ENCODE measurements at regions not wholly inside any gene's neighbourhood (a gene's known extent, or its start where the extent isn't known, plus 50 kb on each side); places are given as distances from the start of the nearest gene placed in this dataset.

DNA sequence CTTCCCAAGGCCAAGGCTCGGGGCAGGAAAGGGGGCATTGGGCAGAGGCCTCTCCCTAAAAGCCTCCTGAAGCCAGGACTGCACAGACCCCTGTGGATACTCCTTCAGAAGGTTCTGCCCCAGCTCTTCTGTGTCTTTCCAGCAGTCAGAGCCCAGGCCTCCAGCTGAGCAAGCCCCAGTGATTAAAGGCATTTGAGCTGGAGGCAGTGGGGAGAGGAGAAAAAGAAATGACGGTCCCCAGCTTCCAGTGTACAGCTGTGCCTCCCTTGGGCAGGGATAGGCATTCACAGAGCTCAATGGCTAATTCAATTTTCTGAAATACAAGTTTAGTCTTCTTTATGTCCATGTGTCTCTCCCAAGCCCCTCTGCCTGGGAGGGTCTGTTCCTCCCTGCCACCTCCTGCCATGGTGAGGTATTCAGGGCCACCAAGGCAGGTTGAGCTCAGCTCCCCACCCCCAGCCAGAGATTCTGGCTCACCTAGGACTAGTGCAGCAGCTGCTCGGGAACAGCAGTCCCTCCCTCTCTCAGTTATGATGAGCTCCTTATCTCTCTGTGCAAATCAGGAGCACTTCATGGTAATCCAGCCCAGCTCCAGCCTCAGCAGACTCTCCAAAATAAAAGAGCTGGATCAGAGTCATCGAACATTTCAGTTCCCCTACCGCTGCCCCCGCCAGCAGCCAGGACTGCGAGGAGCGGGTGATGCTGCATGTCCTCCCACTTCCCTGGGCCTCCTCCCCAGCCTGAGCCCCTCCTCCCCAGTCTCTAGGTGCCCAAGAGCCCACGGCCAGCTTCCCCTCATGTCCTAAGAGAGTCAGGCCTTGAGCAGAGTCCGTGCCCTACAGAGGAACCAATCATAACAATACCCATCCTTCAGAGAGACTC, 208.4 kb upstream of the ZC3H12A start:
- Mint-ChIP-seq H3K4me1 (no peaks in the 10 kb centered on the region), H3K36me3 (no peaks in the 10 kb centered on the region), H3K9me3 (no peaks in the 10 kb centered on the region), H3K4me3 (no peak overlapping the region), H3K27ac (no peak overlapping the region), H3K27me3 (ENCODE audit: low read depth) (peaks cover 32% of the 10 kb centered on the region)
- TF ChIP-seq, protein P1, sequence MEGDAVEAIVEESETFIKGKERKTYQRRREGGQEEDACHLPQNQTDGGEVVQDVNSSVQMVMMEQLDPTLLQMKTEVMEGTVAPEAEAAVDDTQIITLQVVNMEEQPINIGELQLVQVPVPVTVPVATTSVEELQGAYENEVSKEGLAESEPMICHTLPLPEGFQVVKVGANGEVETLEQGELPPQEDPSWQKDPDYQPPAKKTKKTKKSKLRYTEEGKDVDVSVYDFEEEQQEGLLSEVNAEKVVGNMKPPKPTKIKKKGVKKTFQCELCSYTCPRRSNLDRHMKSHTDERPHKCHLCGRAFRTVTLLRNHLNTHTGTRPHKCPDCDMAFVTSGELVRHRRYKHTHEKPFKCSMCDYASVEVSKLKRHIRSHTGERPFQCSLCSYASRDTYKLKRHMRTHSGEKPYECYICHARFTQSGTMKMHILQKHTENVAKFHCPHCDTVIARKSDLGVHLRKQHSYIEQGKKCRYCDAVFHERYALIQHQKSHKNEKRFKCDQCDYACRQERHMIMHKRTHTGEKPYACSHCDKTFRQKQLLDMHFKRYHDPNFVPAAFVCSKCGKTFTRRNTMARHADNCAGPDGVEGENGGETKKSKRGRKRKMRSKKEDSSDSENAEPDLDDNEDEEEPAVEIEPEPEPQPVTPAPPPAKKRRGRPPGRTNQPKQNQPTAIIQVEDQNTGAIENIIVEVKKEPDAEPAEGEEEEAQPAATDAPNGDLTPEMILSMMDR (IDR thresholded peaks at IDR 0.05; ENCODE audit: unreplicated experiment) = no peak
- DNase-seq (ENCODE audit: low spot score in 2 of 2, unreplicated experiment in 2 of 2) = no peak

DNA sequence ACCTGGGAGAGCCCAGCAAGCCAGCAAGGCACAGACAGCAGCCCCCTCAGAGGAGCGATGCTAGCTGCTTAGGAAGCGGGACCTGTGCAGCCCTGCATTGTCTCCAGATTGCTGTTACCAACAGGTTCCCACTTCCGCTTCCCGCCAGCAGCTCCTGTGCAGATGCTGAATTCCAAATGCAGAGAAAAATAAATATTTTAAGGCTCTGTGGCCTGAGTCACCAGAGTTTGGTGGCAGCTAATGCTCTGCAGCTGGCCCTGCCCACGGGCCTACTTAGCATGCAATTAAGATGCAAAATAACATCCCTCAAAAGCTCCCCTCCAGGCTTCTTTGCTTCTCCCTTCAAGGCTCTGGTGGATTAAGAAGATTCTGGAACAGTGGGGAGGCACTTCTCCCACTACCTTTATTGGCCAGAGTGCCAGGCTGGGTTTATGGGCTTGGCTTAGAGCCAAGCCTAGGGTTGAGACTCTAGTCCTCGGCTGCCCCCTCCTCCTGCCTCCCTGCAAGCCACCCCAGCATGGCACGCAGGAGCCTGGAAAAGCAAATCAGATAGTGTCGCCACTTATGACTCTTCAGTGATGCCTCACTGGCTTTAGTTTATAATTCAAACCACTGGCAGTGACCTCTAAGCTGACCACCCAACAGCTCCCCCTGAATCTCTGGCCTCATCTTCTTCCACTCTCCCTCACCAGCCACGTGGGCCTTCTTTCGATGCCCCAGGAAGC, 207.1 kb upstream of the ZC3H12A start:
- no peak for DNase-seq (ENCODE audit: low spot score in 2 of 2, unreplicated experiment in 2 of 2)
- no peaks in the 10 kb centered on the region for H3K4me1 Mint-ChIP-seq
- H3K4me3 Mint-ChIP-seq = no peak overlapping the region
- peaks cover 29% of the 10 kb centered on the region for H3K27me3 Mint-ChIP-seq (ENCODE audit: low read depth)
- no peaks in the 10 kb centered on the region for H3K36me3 Mint-ChIP-seq
- H3K27ac Mint-ChIP-seq = no peak overlapping the region
- H3K9me3 Mint-ChIP-seq = no peaks in the 10 kb centered on the region
- TF ChIP-seq, protein P1 (IDR thresholded peaks at IDR 0.05; ENCODE audit: unreplicated experiment) = no peak

DNA sequence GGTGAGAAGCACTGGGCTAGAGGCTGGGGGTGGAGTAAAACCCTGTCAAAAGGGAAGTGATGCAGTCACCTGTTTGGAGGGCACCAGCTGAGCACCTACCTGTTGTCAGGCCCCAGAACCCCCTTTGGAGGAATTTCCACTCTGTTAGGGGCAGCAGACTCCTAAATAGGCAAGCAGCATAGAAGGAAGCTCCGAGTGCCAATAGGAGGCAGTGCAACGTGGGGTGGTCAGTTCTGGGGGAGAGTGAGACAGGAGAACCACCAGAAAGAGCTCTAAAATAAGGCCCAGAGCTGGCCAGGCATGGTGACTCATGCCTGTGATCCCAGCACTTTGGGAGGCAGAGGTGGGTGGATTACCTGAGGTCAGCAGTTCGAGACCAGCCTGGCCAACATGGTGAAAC, 203.7 kb upstream of the ZC3H12A start:
- DNase-seq (ENCODE audit: low spot score in 2 of 2, unreplicated experiment in 2 of 2) = no peak
- Mint-ChIP-seq H3K36me3 (no peaks in the 10 kb centered on the region), H3K4me3 (no peak overlapping the region), H3K27ac (no peak overlapping the region), H3K4me1 (no peaks in the 10 kb centered on the region), H3K9me3 (no peaks in the 10 kb centered on the region), H3K27me3 (ENCODE audit: low read depth) (peaks cover 26% of the 10 kb centered on the region)
- TF ChIP-seq, protein P1 (IDR thresholded peaks at IDR 0.05; ENCODE audit: unreplicated experiment) = no peak

- Mint-ChIP-seq H3K27ac (no peak overlapping the region), H3K9me3 (no peaks in the 10 kb centered on the region), H3K36me3 (no peaks in the 10 kb centered on the region), H3K4me3 (no peak overlapping the region), H3K4me1 (no peaks in the 10 kb centered on the region), H3K27me3 (ENCODE audit: low read depth) (peaks cover 18% of the 10 kb centered on the region)
- DNase-seq (ENCODE audit: low spot score in 2 of 2, unreplicated experiment in 2 of 2) = no peak
- TF ChIP-seq, protein P1 (IDR thresholded peaks at IDR 0.05; ENCODE audit: unreplicated experiment) = no peak
Observed at GRCh38 chr1:37272626-37273025, 201.8 kb upstream of the ZC3H12A start.

- H3K36me3 Mint-ChIP-seq = no peaks in the 10 kb centered on the region
- H3K4me1 Mint-ChIP-seq = no peaks in the 10 kb centered on the region
- no peak overlapping the region for H3K27ac Mint-ChIP-seq
- no peaks in the 10 kb centered on the region for H3K9me3 Mint-ChIP-seq
- DNase-seq (ENCODE audit: low spot score in 2 of 2, unreplicated experiment in 2 of 2) = no peak
- H3K27me3 Mint-ChIP-seq (ENCODE audit: low read depth) = peaks cover 19% of the 10 kb centered on the region
- no peak overlapping the region for H3K4me3 Mint-ChIP-seq
- TF ChIP-seq, protein P1 (IDR thresholded peaks at IDR 0.05; ENCODE audit: unreplicated experiment) = no peak
Observed at GRCh38 chr1:37274486-37274885, 199.9 kb upstream of the ZC3H12A start.
